Heart left ventricle (tissue), 16 donors: ENCODE measurements at regions not wholly inside any gene's neighbourhood (a gene's known extent, or its start where the extent isn't known, plus 50 kb on each side); places are given as distances from the start of the nearest gene placed in this dataset.

Source experiments
- ATAC-seq, 4 donors: fragments of 200-7000 bp; cut with Tn5 transposase; one replicate each; pipeline ENCODE4 v1.9.1; 2020 to 2022; ENCODE audit warnings: moderate library complexity in 4 of 4, mild to moderate bottlenecking in 3 of 4, moderate number of reproducible peaks in 1 of 4
- DNase-seq, 5 donors: peaks; one replicate each; pipeline ENCODE4 v3.0.0-alpha.2; 2020
- H3K27ac ChIP-seq, 12 donors: fragments of 200-600 bp; sonication (generic) in 4 of 12; one replicate each; pipeline versions ENCODE4 v1.5.0 to v1.8.0; 2016 to 2022; ENCODE audit warnings: mild to moderate bottlenecking in 2 of 12
- H3K27me3 ChIP-seq, 9 donors: fragments of 200-600 bp; sonication (generic) in 2 of 9; one replicate each; pipeline versions ENCODE4 v1.5.1 to v1.8.0; 2016 to 2022; ENCODE audit warnings: mild to moderate bottlenecking in 3 of 9
- H3K36me3 ChIP-seq, 9 donors: fragments of 200-600 bp; sonication (generic) in 2 of 9; one replicate each; pipeline versions ENCODE4 v1.5.0 to v1.8.0; 2018 to 2022; ENCODE audit warnings: mild to moderate bottlenecking in 2 of 9
- H3K4me1 ChIP-seq, 12 donors: fragments of 200-600 bp; sonication (generic) in 4 of 12; one replicate each; pipeline versions ENCODE4 v1.5.0 to v1.8.0; 2016 to 2022; ENCODE audit warnings: mild to moderate bottlenecking in 3 of 12
- H3K4me3 ChIP-seq, 12 donors: fragments of 200-600 bp; sonication (generic) in 4 of 12; one replicate each; pipeline versions ENCODE4 v1.5.0 to v1.8.0; 2017 to 2022; ENCODE audit warnings: mild to moderate bottlenecking in 9 of 12, moderate library complexity in 4 of 12
- H3K9me3 ChIP-seq, 12 donors: fragments of 200-600 bp; sonication (generic) in 4 of 12; one replicate each; pipeline versions ENCODE4 v1.5.0 to v1.8.0; 2016 to 2022; ENCODE audit warnings: mild to moderate bottlenecking in 1 of 12
- CTCF ChIP-seq, 12 donors: fragments of 200-600 bp; sonication (generic) in 4 of 12; IDR thresholded peaks; one replicate each; pipeline versions ENCODE4 v1.5.0 to v1.8.0; 2018 to 2022; ENCODE audit warnings: antibody characterized with exemption in 12 of 12, mild to moderate bottlenecking in 5 of 12
- POLR2A ChIP-seq, 2 donors: fragments of 450-650 bp; IDR thresholded peaks; one replicate each; pipeline ENCODE4 v1.6.1; 2017; ENCODE audit warnings: antibody characterized with exemption in 2 of 2, mild to moderate bottlenecking in 2 of 2, moderate library complexity in 2 of 2
- WGBS, 4 donors: extraction: QIAGEN DNeasy Blood & Tissue Kit in 2 of 4; methylation state at CpG; one replicate each; pipeline versions ENCODE4 v1.1.5 to v1.1.7; 2013 to 2018; 5-methylcytosine and 5-hydroxymethylcytosine counted together
- intact Hi-C, 10 donors: fragments of 100-400 bp; cut with DNase I; formaldehyde crosslinking; loops; one replicate each; pipeline versions ENCODE4 v1.11.1 to v1.14.2; 2022
- donor health status: ischemic (EF 13 %, LVEDD 7.1; RV severe dilation, severe dysfunction).
- donor health status: healthy with polysubstance abuse.
- donor health status: DM: no; HTN: yes; CAD: no.
- donor health status: DM: no; HTN: no; CAD: no.
- donor health status: ischemic (EF 25% LVEDD 6.9; RV normal size, moderate dysfunction).
- donor health status: ischemic (EF 25% LVEDD 5.7; RV mildly dilated, moderate dysfunction).
- donor health status: healthy.
- donor health status: DM: yes; HTN: yes; CAD: no.
- donor health status: ischemic (EF 35%, LVEDD 5.7; RV mildly dilated, moderate dysfunction).
- donor health status: nonischemic (EF 11% LVEDD 7.7; RV severe dilation, severe dysfunction).
- donor health status: DM: yes; HTN: yes; CAD: no.
- donor health status: PGD.
- donor health status: ischemic (EF 29% LVEDD 5.4; RV normal size, mild dysfunction).
- donor health status: nonischemic (EF 23%, LVEDD 6.1; RV moderate dilation, normal function).

GRCh38 chr4:82255657-82256056 is 118.1 kb downstream of the HNRNPD start:
- no peaks in the 10 kb centered on the region for H3K36me3 ChIP-seq
- WGBS, 4 donors = 33 to 54% (median 45%) methylated on average over 1 of the region's 1 CpG
- ATAC-seq (no peak), DNase-seq (no peak)
- no peak overlapping the region for H3K27ac ChIP-seq
- peaks cover 0 to 5% (median 0%) of the 10 kb centered on the region in 12 donors for H3K9me3 ChIP-seq
- intact Hi-C loops = no loop called here
- no peaks in the 10 kb centered on the region for H3K27me3 ChIP-seq
- H3K4me3 ChIP-seq = no peak overlapping the region
- no peak for TF ChIP-seq POLR2A (IDR thresholded peaks at IDR 0.05)
- no peak for TF ChIP-seq CTCF (IDR thresholded peaks at IDR 0.05)
- H3K4me1 ChIP-seq = no peaks in the 10 kb centered on the region

GRCh38 chr4:82248903-82249632 is 124.7 kb downstream of the HNRNPD start:
- Histone ChIP-seq H3K27me3 (no peaks in the 10 kb centered on the region), H3K4me1 (no peaks in the 10 kb centered on the region), H3K36me3 (no peaks in the 10 kb centered on the region), H3K27ac (no peak overlapping the region), H3K4me3 (no peak overlapping the region), H3K9me3 (no peaks in the 10 kb centered on the region)
- intact Hi-C loops = no loop called here
- 50 to 65% (median 63%) methylated on average over 4 of the region's 4 CpGs for WGBS, 4 donors
- no peak for DNase-seq
- TF ChIP-seq CTCF (IDR thresholded peaks at IDR 0.05) (no peak), POLR2A (IDR thresholded peaks at IDR 0.05) (no peak)
- no peak for ATAC-seq

- no peak for DNase-seq
- Histone ChIP-seq H3K27me3 (no peaks in the 10 kb centered on the region), H3K9me3 (no peaks in the 10 kb centered on the region), H3K36me3 (no peaks in the 10 kb centered on the region), H3K4me1 (no peaks in the 10 kb centered on the region), H3K4me3 (no peak overlapping the region), H3K27ac (no peak overlapping the region)
- ATAC-seq = no peak
- 75 to 100% (median 91%) methylated on average over 1 of the region's 1 CpG for WGBS, 4 donors
- TF ChIP-seq CTCF (IDR thresholded peaks at IDR 0.05) (no peak), POLR2A (IDR thresholded peaks at IDR 0.05) (no peak)
- intact Hi-C loops = no loop called here
These were observed 126.2 kb downstream of the HNRNPD start for GRCh38 chr4:82247629-82248028.

- no peak for DNase-seq
- H3K36me3 ChIP-seq = no peaks in the 10 kb centered on the region
- H3K4me1 ChIP-seq = no peaks in the 10 kb centered on the region
- no peak overlapping the region for H3K27ac ChIP-seq
- H3K4me3 ChIP-seq = no peak overlapping the region
- H3K27me3 ChIP-seq = no peaks in the 10 kb centered on the region
- ATAC-seq = no peak
- intact Hi-C loops = no loop called here
- TF ChIP-seq POLR2A (IDR thresholded peaks at IDR 0.05) (no peak), CTCF (IDR thresholded peaks at IDR 0.05) (no peak)
- WGBS, 4 donors = 45 to 53% (median 46%) methylated on average over 3 of the region's 3 CpGs
- no peaks in the 10 kb centered on the region for H3K9me3 ChIP-seq
These were observed 126.6 kb downstream of the HNRNPD start for GRCh38 chr4:82247171-82247570.
